Osteocyte (in vitro differentiated cells): ENCODE measurements at regions not wholly inside any gene's neighbourhood (a gene's known extent, or its start where the extent isn't known, plus 50 kb on each side); places are given as distances from the start of the nearest gene placed in this dataset.
"Not testable (repeated sequence)": the region's sequence is repeated elsewhere in the genome, so short reads cannot be mapped to it uniquely, and the experiment has no call there.

Experiments
- DNase-seq: peaks from one replicate; pipeline ENCODE4 v3.0.0; 2021; ENCODE audit warnings: mixed read lengths; ENCODE audit not compliant: unreplicated experiment; ENCODE audit errors: extremely low spot score
- H3K27ac Mint-ChIP-seq: one replicate; pipeline ENCODE4 v1.8.0; 2021; ENCODE audit warnings: mild to moderate bottlenecking, mixed read lengths; ENCODE audit not compliant: unreplicated experiment
- H3K27me3 Mint-ChIP-seq: one replicate; pipeline ENCODE4 v1.8.0; 2021; ENCODE audit warnings: mixed read lengths; ENCODE audit not compliant: unreplicated experiment
- H3K36me3 Mint-ChIP-seq: one replicate; pipeline ENCODE4 v1.8.0; 2021; ENCODE audit warnings: mixed read lengths; ENCODE audit not compliant: unreplicated experiment
- H3K4me1 Mint-ChIP-seq: one replicate; pipeline ENCODE4 v1.8.0; 2021; ENCODE audit warnings: mixed read lengths; ENCODE audit not compliant: unreplicated experiment
- H3K4me3 Mint-ChIP-seq: one replicate; pipeline ENCODE4 v1.8.0; 2021; ENCODE audit warnings: mild to moderate bottlenecking, moderate library complexity, mixed read lengths; ENCODE audit not compliant: unreplicated experiment
- H3K9me3 Mint-ChIP-seq: one replicate; pipeline ENCODE4 v1.8.0; 2021; ENCODE audit warnings: mixed read lengths; ENCODE audit not compliant: unreplicated experiment
- TF ChIP-seq, protein P1 (sequence below): fragments of 200-600 bp; sonication (generic); IDR thresholded peaks from 2 replicates; pipeline ENCODE4 v1.5.0; 2021; ENCODE audit warnings: antibody characterized with exemption, mild to moderate bottlenecking, moderate library complexity

DNA sequence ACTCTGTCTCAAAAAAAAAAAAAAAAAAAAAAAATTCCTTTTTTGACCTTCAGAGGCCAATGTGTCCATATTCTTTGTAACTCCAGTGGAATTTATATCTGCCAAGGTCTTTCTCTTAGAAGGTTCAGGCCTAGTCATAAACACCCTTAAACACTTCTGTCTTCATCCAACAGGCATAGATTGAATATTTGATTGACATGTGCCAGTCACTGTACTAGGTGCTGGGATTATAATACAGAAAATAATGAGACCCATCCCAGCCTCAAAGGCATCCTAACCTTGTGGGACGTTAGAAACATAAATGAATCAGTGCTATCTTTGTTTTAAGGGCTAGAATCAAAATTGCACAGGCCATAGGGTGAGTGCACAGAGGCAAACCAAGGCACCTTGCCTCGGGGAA lies 62.9 kb upstream of the SERBP1 start:
- TF ChIP-seq, protein P1, sequence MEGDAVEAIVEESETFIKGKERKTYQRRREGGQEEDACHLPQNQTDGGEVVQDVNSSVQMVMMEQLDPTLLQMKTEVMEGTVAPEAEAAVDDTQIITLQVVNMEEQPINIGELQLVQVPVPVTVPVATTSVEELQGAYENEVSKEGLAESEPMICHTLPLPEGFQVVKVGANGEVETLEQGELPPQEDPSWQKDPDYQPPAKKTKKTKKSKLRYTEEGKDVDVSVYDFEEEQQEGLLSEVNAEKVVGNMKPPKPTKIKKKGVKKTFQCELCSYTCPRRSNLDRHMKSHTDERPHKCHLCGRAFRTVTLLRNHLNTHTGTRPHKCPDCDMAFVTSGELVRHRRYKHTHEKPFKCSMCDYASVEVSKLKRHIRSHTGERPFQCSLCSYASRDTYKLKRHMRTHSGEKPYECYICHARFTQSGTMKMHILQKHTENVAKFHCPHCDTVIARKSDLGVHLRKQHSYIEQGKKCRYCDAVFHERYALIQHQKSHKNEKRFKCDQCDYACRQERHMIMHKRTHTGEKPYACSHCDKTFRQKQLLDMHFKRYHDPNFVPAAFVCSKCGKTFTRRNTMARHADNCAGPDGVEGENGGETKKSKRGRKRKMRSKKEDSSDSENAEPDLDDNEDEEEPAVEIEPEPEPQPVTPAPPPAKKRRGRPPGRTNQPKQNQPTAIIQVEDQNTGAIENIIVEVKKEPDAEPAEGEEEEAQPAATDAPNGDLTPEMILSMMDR = no peak
- no peak for DNase-seq
- H3K4me3 Mint-ChIP-seq = no peak overlapping the region
- no peak overlapping the region for H3K27ac Mint-ChIP-seq
- H3K9me3 Mint-ChIP-seq = no peaks in the 10 kb centered on the region
- H3K27me3 Mint-ChIP-seq = peaks cover 2% of the 10 kb centered on the region
- H3K36me3 Mint-ChIP-seq = no peaks in the 10 kb centered on the region
- H3K4me1 Mint-ChIP-seq = no peaks in the 10 kb centered on the region

- peaks cover 2% of the 10 kb centered on the region for H3K27me3 Mint-ChIP-seq
- DNase-seq = no peak
- no peaks in the 10 kb centered on the region for H3K9me3 Mint-ChIP-seq
- no peak overlapping the region for H3K4me3 Mint-ChIP-seq
- H3K36me3 Mint-ChIP-seq = no peaks in the 10 kb centered on the region
- TF ChIP-seq, protein P1 = no peak
- peaks cover 1% of the 10 kb centered on the region for H3K4me1 Mint-ChIP-seq
- H3K27ac Mint-ChIP-seq = no peak overlapping the region
These were observed 65.1 kb upstream of the SERBP1 start for GRCh38 chr1:67495327-67495726.

DNA sequence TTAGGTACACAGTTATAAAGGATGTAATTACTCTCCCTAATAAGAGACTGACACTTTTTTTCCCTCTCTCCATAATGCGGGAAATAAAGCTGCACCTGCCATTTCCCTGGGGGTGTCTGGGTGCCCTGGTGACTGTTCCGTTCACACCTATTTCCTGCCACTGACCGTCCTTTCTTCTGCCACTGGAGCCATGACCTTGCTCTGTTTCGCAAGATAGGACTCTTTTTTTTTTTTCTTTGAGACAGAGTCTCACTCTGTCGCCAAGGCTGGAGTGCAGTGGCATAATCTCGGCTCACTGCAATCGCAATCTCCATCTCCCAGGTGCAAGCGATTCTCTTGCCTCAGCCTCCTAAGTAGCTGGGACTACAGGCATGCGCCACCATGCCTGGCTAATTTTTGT lies 66.1 kb upstream of the SERBP1 start:
- DNase-seq = no peak
- Mint-ChIP-seq H3K4me1 (peaks cover 4% of the 10 kb centered on the region), H3K27me3 (peaks cover 2% of the 10 kb centered on the region), H3K4me3 (no peak overlapping the region), H3K36me3 (no peaks in the 10 kb centered on the region), H3K9me3 (no peaks in the 10 kb centered on the region), H3K27ac (no peak overlapping the region)
- TF ChIP-seq, protein P1 = no peak

DNA sequence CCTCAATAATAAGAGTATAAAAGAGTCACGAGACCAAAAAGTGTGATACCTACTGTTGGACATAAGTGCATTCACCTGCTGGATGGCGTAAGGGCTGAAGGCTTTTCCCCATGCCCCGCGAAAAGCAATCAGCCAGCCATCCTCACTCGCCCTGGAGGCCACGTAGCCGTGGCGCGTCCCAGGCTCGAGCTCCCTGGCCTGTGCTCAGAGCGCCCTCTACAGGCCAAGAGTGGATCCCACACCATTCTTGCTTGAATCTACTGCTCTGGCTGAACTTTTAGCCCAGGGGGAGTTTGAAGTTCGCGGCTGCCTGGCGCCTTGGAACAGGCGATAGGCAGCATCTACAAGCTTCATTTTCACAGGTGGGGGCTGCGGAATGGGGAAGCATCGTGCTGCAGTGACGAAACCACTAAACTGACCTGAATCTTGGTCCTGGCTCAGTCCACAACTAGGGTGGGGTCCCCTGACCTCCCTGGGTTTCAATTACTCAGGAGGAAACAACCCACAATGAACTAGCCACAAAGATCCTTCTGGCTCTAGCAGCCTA lies 70.3 kb upstream of the SERBP1 start:
- Mint-ChIP-seq H3K36me3 (no peaks in the 10 kb centered on the region), H3K4me1 (peaks cover 4% of the 10 kb centered on the region), H3K27ac (no peak overlapping the region), H3K4me3 (peak overlapping the region; percentile 38), H3K27me3 (peaks cover 22% of the 10 kb centered on the region), H3K9me3 (no peaks in the 10 kb centered on the region)
- TF ChIP-seq, protein P1 = peak; percentile 99
- peak; percentile 94 for DNase-seq

DNA sequence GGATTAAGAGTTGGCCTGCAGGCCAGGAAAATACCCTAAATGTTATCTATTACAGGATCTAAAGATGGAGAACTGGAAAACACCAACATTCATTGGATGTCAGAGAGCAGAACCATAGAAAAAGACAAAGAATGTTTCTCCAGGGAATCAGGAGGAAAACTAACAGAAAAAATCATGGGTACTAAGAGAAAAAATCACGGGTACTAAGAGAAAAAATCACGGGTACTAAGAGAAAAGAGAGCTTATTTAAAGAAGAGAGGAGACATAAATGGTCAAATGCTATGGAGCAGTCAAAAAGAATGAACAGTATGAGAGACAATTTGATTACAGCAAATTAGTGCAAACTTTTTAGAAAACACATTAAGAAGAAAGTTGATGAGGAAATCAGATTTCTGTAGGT lies 73.8 kb upstream of the SERBP1 start:
- H3K36me3 Mint-ChIP-seq = no peaks in the 10 kb centered on the region
- no peak for DNase-seq
- H3K27ac Mint-ChIP-seq = no peak overlapping the region
- TF ChIP-seq, protein P1 = no peak
- peaks cover 4% of the 10 kb centered on the region for H3K4me1 Mint-ChIP-seq
- no peaks in the 10 kb centered on the region for H3K9me3 Mint-ChIP-seq
- H3K27me3 Mint-ChIP-seq = peaks cover 22% of the 10 kb centered on the region
- H3K4me3 Mint-ChIP-seq = no peak overlapping the region

GRCh38 chr1:67513392-67514294 lies 83.4 kb upstream of the SERBP1 start:
- DNase-seq, H3K27ac Mint-ChIP-seq, H3K36me3 Mint-ChIP-seq, H3K4me1 Mint-ChIP-seq, H3K4me3 Mint-ChIP-seq, H3K27me3 Mint-ChIP-seq: not testable (repeated sequence)
- H3K9me3 Mint-ChIP-seq = peaks cover 14% of the 10 kb centered on the region
